NB4 (cell line): ENCODE measurements at regions not wholly inside any gene's neighbourhood (a gene's known extent, or its start where the extent isn't known, plus 50 kb on each side); places are given as distances from the start of the nearest gene placed in this dataset.

Experiments
- MYC ChIP-seq: IDR thresholded peaks from 2 replicates; pipeline ENCODE4 v1.6.1; 2011; ENCODE audit warnings: low read depth, low read length
- POLR2A ChIP-seq: IDR thresholded peaks from 2 replicates; pipeline ENCODE4 v1.6.1; 2011; ENCODE audit warnings: mild to moderate bottlenecking; ENCODE audit not compliant: insufficient read length; ENCODE audit errors: extremely low read depth
- TF ChIP-seq, protein P1 (sequence below): IDR thresholded peaks from one replicate; pipeline ENCODE4 v1.5.1; 2012; ENCODE audit warnings: low read depth, low read length
- TF ChIP-seq, protein P2 (sequence below): IDR thresholded peaks from 2 replicates; pipeline ENCODE4 v1.6.1; 2011; ENCODE audit warnings: low read depth, low read length

DNA sequence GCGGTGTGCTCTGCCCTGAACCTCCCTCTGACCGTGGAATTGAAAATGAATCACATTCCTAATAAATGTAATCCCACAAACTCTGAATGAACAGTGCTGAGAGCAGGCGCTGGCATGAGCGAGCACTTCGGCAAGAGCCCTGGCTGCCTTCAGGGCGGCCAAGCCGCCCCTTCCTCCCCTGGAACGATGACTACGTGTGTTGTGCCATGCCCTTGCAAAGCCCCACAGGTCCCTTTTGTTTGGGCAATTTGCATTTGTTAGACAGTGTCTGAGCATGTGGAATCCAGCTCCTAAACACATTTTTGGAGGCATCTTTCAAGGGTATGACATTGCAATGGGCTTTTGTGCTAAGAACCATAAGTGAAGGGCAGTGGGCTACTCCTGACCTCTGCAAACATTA is 95.6 kb upstream of the MKI67 start:
- TF ChIP-seq, protein P1, sequence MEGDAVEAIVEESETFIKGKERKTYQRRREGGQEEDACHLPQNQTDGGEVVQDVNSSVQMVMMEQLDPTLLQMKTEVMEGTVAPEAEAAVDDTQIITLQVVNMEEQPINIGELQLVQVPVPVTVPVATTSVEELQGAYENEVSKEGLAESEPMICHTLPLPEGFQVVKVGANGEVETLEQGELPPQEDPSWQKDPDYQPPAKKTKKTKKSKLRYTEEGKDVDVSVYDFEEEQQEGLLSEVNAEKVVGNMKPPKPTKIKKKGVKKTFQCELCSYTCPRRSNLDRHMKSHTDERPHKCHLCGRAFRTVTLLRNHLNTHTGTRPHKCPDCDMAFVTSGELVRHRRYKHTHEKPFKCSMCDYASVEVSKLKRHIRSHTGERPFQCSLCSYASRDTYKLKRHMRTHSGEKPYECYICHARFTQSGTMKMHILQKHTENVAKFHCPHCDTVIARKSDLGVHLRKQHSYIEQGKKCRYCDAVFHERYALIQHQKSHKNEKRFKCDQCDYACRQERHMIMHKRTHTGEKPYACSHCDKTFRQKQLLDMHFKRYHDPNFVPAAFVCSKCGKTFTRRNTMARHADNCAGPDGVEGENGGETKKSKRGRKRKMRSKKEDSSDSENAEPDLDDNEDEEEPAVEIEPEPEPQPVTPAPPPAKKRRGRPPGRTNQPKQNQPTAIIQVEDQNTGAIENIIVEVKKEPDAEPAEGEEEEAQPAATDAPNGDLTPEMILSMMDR, result no peak
- TF ChIP-seq POLR2A, result no peak
- TF ChIP-seq, protein P2, sequence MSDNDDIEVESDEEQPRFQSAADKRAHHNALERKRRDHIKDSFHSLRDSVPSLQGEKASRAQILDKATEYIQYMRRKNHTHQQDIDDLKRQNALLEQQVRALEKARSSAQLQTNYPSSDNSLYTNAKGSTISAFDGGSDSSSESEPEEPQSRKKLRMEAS, result no peak
- TF ChIP-seq MYC, result no peak
